SK-N-MC (cell line): ENCODE measurements at regions not wholly inside any gene's neighbourhood (a gene's known extent, or its start where the extent isn't known, plus 50 kb on each side); places are given as distances from the start of the nearest gene placed in this dataset.
A peak's percentile ranks its signal among the peaks of the same experiment; 100 is the strongest.

ENCODE experiments used
- DNase-seq: peaks from one replicate; pipeline ENCODE4 v3.0.0-alpha.2; 2011; ENCODE audit warnings: low read depth, low spot score
- H3K27ac ChIP-seq: fragments of 200-600 bp; sonication (generic); 2 replicates; pipeline ENCODE4 v1.5.1; 2016; ENCODE audit warnings: mixed run types
- H3K36me3 ChIP-seq: fragments of 200-600 bp; sonication (generic); 2 replicates; pipeline ENCODE4 v1.6.1; 2017; ENCODE audit warnings: antibody characterized with exemption, low read length, mixed read lengths; ENCODE audit not compliant: insufficient read depth
- H3K4me3 ChIP-seq: fragments of 200-600 bp; sonication (generic); 2 replicates; pipeline ENCODE4 v1.5.1; 2016
- H3K9ac ChIP-seq: fragments of 200-600 bp; sonication (generic); 2 replicates; pipeline ENCODE4 v1.8.0; 2017; ENCODE audit warnings: mixed run types, mixed read lengths; ENCODE audit not compliant: insufficient read length
- H3K9me3 ChIP-seq: fragments of 200-600 bp; sonication (generic); 2 replicates; pipeline ENCODE4 v1.6.1; 2017; ENCODE audit warnings: low read depth, mild to moderate bottlenecking, antibody characterized with exemption, low read length, moderate library complexity, mixed read lengths
- EZH2 ChIP-seq: fragments of 200-600 bp; sonication (generic); IDR thresholded peaks from one replicate; pipeline ENCODE4 v1.6.1; 2017; ENCODE audit warnings: antibody characterized with exemption
- FOXP2 ChIP-seq: optimal IDR thresholded peaks from 2 replicates; pipeline ENCODE3; 2011; ENCODE audit warnings: mild to moderate bottlenecking, moderate library complexity; ENCODE audit not compliant: insufficient read depth; ENCODE audit errors: extremely low read length, control extremely low read depth
- POLR2AphosphoS5 ChIP-seq: IDR thresholded peaks from 2 replicates; pipeline ENCODE4 v1.6.1; 2012; ENCODE audit warnings: mild to moderate bottlenecking, low read depth, low read length, borderline replicate concordance

- no peak for TF ChIP-seq FOXP2
- TF ChIP-seq EZH2: no peak
- TF ChIP-seq POLR2AphosphoS5: no peak
- H3K36me3 ChIP-seq: no peaks in the 10 kb centered on the region
- H3K9ac ChIP-seq: no peak overlapping the region
- no peak overlapping the region for H3K4me3 ChIP-seq
- H3K9me3 ChIP-seq: no peaks in the 10 kb centered on the region
- no peak for DNase-seq
- H3K27ac ChIP-seq: no peak overlapping the region
These were observed 192.2 kb upstream of the ZKSCAN2 start for GRCh38 chr16:25449802-25450201.

- no peak for DNase-seq
- Histone ChIP-seq H3K36me3 (no peaks in the 10 kb centered on the region), H3K4me3 (no peak overlapping the region), H3K9ac (no peak overlapping the region), H3K9me3 (no peaks in the 10 kb centered on the region), H3K27ac (no peak overlapping the region)
- TF ChIP-seq EZH2: no peak
- TF ChIP-seq POLR2AphosphoS5: no peak
- TF ChIP-seq FOXP2: no peak
These were observed 186.3 kb upstream of the ZKSCAN2 start for GRCh38 chr16:25443994-25444393.

- TF ChIP-seq FOXP2 (no peak), POLR2AphosphoS5 (no peak), EZH2 (no peak)
- H3K9me3 ChIP-seq: no peaks in the 10 kb centered on the region
- H3K27ac ChIP-seq: no peak overlapping the region
- H3K9ac ChIP-seq: no peak overlapping the region
- no peak for DNase-seq
- no peak overlapping the region for H3K4me3 ChIP-seq
- H3K36me3 ChIP-seq: no peaks in the 10 kb centered on the region
These were observed 176.4 kb upstream of the ZKSCAN2 start for GRCh38 chr16:25434064-25434463.

- Histone ChIP-seq H3K36me3 (no peaks in the 10 kb centered on the region), H3K9ac (no peak overlapping the region)
These were observed 175.7 kb upstream of the ZKSCAN2 start for GRCh38 chr16:25433388-25433787.

GRCh38 chr16:25431472-25431871, 173.8 kb upstream of the ZKSCAN2 start:
- Histone ChIP-seq H3K27ac (no peak overlapping the region), H3K4me3 (no peak overlapping the region), H3K9ac (no peak overlapping the region), H3K9me3 (no peaks in the 10 kb centered on the region), H3K36me3 (no peaks in the 10 kb centered on the region)
- DNase-seq: no peak
- TF ChIP-seq FOXP2 (no peak), POLR2AphosphoS5 (no peak), EZH2 (no peak)

More at GRCh38 chr16:25433388-25433787, 175.7 kb upstream of the ZKSCAN2 start:
- no peak overlapping the region for H3K4me3 ChIP-seq
- TF ChIP-seq FOXP2: no peak
- TF ChIP-seq POLR2AphosphoS5: no peak
- TF ChIP-seq EZH2: no peak
- H3K27ac ChIP-seq: no peak overlapping the region
- DNase-seq: no peak
- no peaks in the 10 kb centered on the region for H3K9me3 ChIP-seq

- DNase-seq: no peak
- no peaks in the 10 kb centered on the region for H3K9me3 ChIP-seq
- no peak overlapping the region for H3K4me3 ChIP-seq
- TF ChIP-seq FOXP2: no peak
- TF ChIP-seq POLR2AphosphoS5: no peak
- TF ChIP-seq EZH2: no peak
- H3K9ac ChIP-seq: no peak overlapping the region
- no peaks in the 10 kb centered on the region for H3K36me3 ChIP-seq
- no peak overlapping the region for H3K27ac ChIP-seq
These were observed 169.2 kb upstream of the ZKSCAN2 start for GRCh38 chr16:25426829-25427228.

GRCh38 chr16:25419681-25420080, 162.0 kb upstream of the ZKSCAN2 start:
- DNase-seq: no peak
- no peak for TF ChIP-seq POLR2AphosphoS5
- no peak for TF ChIP-seq EZH2
- TF ChIP-seq FOXP2: no peak
- no peak overlapping the region for H3K4me3 ChIP-seq

GRCh38 chr16:25419153-25419552, 161.5 kb upstream of the ZKSCAN2 start:
- Histone ChIP-seq H3K9me3 (no peaks in the 10 kb centered on the region), H3K36me3 (no peaks in the 10 kb centered on the region), H3K27ac (no peak overlapping the region), H3K4me3 (no peak overlapping the region), H3K9ac (no peak overlapping the region)
- no peak for DNase-seq
- TF ChIP-seq EZH2 (no peak), FOXP2 (no peak), POLR2AphosphoS5 (no peak)

More at GRCh38 chr16:25419681-25420080, 162.0 kb upstream of the ZKSCAN2 start:
- Histone ChIP-seq H3K27ac (no peak overlapping the region), H3K9ac (no peak overlapping the region), H3K36me3 (no peaks in the 10 kb centered on the region), H3K9me3 (no peaks in the 10 kb centered on the region)

GRCh38 chr16:25416002-25416401, 158.4 kb upstream of the ZKSCAN2 start:
- TF ChIP-seq FOXP2 (no peak), POLR2AphosphoS5 (no peak), EZH2 (no peak)
- DNase-seq: no peak
- no peak overlapping the region for H3K27ac ChIP-seq
- H3K9me3 ChIP-seq: no peaks in the 10 kb centered on the region
- H3K9ac ChIP-seq: no peak overlapping the region
- no peaks in the 10 kb centered on the region for H3K36me3 ChIP-seq
- no peak overlapping the region for H3K4me3 ChIP-seq

GRCh38 chr16:25413975-25414374, 156.3 kb upstream of the ZKSCAN2 start:
- Histone ChIP-seq H3K9ac (no peak overlapping the region), H3K4me3 (no peak overlapping the region), H3K27ac (peak overlapping the region; percentile 64), H3K9me3 (no peaks in the 10 kb centered on the region), H3K36me3 (no peaks in the 10 kb centered on the region)
- peak; percentile 28; the same call in 1 of the 2 replicates for TF ChIP-seq POLR2AphosphoS5
- TF ChIP-seq FOXP2: peak; percentile 81
- TF ChIP-seq EZH2: no peak
- DNase-seq: peak; percentile 89
